GM18867 (cell line): ENCODE measurements at regions not wholly inside any gene's neighbourhood (a gene's known extent, or its start where the extent isn't known, plus 50 kb on each side); places are given as distances from the start of the nearest gene placed in this dataset.
"Not testable (repeated sequence)": the region's sequence is repeated elsewhere in the genome, so short reads cannot be mapped to it uniquely, and the experiment has no call there.

Source experiments
- ATAC-seq: cut with Tn5 transposase; IDR thresholded peaks from one replicate; pipeline ENCODE4 v1.9.1; 2021; ENCODE audit warnings: mild to moderate bottlenecking, moderate library complexity; ENCODE audit not compliant: unreplicated experiment

DNA sequence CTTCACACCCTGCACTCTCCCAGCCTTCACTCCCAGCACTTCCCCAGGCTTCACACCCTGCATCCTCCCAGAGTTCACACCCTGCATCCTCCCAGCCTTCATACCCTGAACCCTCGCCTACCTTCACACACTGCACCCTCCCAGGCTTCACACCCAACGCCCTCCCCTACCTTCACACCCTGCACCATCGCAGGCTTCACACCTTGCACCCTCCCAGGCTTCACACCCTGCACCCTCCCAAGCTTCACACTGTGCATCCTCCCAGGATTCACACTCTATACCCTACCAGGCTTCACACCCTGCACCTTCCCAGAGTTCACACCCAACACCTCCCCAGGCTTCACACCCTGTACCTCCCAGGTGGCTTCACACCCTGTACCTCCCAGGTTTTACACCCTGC is 448.7 kb upstream of the MYT1L start:
- ATAC-seq: no peak

DNA sequence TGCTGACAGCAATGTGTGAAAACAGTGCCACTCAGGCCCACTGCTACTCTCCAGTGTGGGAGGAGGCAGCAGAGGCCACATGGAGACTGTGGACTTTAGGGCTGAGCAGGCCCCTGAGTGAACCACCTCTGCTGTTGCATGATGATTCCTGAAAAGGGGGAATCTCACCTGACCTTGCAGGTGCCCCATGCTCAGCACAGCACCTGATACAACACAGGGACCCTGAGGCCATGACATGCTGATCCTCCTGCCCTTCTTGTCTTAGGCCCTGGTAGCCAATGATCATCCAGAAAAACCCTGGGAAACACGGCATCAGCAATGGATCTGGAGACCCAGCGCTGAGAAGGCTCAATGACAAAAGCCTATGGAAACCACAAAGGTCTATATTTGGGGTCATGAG is 446.8 kb upstream of the MYT1L start:
- no peak for ATAC-seq

DNA sequence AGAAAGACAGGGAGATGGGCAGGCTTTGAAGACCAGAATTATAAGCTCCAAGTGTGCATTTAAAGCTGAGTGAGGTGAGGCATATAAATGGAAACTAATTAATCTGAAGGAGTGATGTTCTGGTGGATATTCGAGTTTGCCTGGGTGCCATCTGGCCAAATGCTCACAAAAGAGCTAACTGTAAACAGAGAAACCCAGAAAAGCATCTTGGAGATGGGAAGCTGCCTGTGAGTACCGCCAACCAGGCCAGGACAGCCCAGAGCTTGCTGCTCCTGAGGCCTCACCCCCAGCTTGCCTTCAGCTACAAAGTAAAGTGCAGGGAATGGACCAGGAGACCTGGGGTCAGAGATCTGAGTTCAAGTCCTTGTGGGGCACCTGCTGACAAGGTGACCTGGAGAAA is 446.1 kb upstream of the MYT1L start:
- no peak for ATAC-seq

DNA sequence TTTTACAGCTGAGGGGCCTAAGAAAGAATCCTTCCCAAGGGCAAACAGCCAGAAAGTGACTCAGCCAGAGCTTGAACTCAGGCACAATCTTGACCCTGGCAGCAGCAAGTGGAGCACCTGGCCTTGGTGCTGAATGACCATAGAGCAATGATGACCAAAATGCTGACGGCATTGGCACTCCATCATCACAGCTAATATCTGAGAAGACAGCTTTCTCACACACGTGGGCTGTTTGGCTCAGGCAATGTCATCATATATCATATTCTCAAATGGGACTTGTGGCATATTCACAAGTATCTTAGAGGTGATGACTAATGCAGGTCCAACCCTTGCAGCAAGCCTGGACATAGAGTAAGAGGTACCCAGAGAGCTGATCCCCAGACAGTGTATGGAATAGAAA is 443.9 kb upstream of the MYT1L start:
- no peak for ATAC-seq

DNA sequence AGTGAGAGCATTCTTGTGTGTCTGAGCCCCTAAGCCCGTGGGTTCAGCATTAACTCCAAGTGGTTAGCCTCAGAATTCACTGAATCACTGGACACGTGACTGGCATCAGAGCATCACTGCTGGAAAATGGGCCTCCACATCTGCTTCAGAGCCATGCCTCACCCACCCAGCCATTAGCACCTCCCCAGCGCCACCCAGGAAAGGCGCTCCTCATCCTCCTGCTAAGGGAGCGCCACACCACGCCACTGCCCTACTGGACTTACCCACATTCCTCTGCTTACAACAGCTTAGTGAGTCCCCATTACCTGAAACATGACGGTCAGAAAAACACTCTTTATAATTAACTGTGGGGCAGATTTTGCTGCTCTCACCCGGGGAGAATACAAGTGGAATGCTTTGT is 442.6 kb upstream of the MYT1L start:
- ATAC-seq: no peak

DNA sequence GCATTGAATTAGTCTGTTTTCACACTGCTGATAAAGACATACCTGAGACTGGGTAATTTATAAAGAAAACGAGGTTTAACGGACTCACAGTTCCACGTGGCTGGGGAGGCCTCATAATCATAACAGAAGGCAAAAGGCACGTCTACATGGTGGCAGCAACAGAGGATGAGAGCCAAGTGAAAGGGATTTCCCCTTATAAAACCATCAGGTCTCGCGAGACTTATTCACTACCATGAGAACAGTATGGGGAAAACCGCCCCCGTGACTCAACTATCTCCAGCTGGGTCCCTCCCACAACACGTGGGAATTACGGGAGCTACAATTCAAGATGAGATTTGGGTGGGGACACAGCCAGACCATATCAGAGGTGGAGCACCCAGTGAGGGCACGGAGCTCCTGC is 442.0 kb upstream of the MYT1L start:
- not testable (repeated sequence) for ATAC-seq

GRCh38 chr2:2771721-2772411 is 440.8 kb upstream of the MYT1L start:
- ATAC-seq: no peak

DNA sequence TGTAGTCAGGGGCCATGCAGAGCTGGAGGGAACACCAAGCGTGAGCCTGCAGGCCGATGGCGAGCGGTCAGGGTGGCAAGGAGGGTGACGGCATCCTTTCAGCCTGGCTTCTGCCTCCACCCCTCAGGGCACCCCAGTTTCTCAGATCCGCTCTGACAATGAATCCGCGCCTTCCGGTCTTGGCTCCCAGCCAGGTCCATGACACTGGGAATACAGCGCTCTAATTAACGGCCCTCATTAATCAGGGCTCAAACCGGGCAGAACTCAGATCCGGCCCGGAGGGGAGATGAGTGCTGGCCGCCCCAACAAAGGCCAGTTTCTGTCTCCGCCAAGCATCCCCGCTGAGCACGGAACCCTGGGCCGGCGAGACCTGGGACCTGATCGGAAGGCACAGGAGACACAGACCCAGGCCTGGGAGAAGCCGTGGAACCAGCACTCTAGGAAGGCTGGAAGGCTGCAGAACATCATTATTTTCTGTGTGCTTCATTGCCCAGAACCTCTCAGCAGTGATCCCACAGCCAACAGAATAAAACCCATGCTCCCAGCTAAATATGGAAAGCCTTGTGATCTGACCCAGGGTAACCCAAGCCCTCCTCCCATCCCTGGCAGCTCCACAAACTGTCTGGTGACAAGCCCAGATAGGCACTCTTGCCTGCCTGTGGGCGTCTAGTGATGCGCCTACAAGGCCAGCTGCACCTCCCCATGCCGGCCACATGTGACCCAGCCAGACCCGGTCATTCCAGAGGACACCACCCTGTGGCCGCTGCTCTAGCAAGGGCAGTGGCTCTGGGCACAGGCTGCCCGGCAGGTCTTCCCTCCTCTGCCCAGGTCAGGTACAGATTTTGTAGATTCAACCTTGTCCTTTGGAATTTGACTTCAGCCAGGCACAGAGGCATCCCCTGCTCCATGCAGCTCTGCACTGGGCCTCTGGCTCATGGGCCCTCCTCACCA is 438.7 kb upstream of the MYT1L start:
- no peak for ATAC-seq

DNA sequence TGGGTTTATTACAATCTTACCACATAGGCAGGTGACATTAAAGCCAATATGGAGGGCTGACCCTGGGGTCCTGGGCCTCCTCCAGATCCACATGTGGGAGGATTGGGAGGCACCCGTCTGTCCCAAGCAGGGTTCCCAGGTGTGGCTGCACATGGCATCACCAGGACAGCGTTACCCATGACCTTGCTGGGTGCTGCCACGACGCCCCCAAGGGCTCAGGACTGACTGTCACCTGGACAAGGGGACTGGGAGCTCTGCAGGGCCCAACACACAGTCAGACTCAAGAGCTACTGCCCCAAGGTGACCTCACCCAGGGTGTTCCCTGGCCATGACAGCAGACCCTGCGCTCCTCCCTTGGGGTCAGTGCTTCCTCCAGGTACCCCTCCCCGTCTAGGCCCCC is 437.4 kb upstream of the MYT1L start:
- no peak for ATAC-seq

GRCh38 chr2:2767837-2768236 is 436.8 kb upstream of the MYT1L start:
- ATAC-seq: no peak

GRCh38 chr2:2765839-2766495 is 434.9 kb upstream of the MYT1L start:
- no peak for ATAC-seq

DNA sequence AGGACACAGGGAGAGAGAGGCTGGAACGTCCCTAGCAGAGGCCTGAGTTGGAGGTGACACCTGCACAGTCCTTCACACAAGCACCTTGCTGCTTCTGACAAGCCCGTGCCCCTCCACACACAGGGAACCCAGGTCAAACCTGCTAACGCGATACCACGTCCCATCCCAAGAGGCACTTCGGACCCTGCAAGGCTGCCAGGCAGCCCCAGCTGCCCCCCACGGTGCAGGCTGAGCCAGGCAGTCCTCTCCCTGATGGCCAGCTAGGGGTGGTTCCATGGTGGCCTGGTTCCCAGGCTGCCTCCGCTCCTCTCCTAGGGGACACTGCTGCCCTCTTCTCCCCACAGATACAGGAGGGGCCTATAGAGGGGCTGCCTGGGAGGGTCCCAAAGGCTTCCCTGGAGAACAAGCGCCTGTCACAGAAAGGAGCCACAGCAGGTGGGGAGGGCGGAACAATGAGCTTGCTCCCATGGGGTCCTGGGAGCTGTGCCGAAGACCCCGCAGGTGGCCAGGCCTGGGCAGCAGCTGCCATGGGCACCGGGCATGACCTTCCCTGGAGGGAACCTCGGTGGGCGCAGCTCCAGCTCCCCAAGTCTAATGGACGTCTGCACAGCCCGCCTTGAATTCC is 434.2 kb upstream of the MYT1L start:
- no peak for ATAC-seq

GRCh38 chr2:2764739-2765138 is 433.7 kb upstream of the MYT1L start:
- no peak for ATAC-seq

GRCh38 chr2:2764001-2764355 is 432.9 kb upstream of the MYT1L start:
- ATAC-seq: no peak

DNA sequence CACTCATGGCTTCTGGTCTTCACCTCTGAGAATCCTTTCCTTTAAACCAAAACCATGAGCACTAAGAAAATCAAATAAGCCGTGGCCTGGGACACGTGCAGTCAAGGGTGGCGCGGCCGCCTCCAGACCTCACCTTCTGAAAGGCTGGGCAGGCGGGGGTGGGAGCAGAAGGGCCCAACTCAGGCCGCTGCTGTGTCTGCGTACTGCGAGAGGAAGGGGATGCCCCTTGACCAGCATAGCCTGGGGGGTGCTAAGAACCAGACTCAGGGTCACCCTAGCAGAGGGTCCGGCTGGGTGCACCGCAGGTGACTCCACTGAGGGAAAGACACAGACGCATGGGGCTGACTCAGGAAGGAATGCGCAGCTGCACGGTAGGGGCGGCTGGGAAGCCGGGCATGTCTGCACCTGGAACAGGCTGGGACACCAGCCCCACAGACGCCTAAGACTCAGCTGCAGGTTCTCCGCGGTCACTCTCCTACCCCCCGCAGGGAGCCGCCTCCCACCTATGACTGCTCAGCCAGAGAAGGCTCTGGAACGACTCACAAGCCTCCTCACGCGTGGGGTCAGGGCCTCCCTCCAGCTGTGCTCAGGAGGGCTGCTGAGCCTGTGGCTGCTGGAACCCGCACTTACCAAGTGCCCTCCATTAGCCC is 432.4 kb upstream of the MYT1L start:
- no peak for ATAC-seq

DNA sequence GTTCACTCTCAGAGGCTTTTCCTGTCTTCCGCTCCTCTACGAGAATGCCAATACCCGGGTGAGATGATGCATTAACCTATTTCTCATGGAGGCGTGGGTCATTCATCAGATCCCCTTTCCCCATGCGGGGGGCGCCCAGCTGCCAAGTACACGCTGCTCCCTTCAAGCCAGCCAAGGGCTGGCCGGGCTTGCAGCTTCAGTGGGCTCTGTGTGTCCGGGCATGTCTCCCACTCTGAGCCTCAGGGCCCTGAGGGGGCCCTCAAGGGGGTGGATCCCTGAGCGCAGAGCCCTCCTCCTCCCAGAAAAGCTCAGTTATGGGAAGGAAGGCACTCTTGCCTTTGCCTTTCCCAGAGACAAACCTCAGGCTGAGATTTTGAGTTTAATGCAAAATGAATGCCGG is 431.8 kb upstream of the MYT1L start:
- ATAC-seq: no peak

DNA sequence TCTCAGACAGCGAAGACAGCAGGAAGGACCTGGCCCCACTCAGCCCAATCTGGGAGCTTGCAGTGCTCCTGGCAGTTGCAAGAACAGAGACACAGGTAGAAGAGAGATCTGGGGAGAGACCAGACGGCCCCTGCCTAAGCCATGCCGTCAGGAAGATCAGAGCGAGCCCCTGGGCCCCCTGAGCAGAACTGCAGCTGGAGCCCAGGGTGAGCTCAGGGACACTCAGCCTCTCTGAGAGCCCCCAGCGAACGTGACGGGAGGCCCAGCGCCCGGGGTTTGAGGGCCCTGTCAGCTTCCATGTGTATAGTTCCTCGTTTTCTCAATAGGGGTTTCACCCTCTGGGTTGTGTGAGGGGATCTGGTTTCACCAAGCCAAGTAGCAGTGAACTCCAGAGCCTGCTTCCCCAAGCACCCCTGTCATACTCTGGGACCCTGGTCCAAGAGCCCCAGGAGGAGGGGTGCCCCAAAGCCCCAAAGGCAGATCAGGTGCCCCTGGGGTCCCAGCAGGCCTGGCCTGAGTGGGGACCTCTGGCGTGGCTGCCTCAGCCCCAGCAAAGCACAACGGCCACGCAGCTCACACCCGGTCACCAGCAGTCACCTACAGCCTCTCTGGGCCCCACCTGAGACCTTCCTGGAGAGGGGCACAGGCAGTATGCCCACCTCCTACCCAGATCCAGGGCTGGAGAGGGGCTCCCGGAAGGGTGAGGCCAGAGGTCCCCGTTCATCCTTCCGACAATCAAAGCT is 431.3 kb upstream of the MYT1L start:
- ATAC-seq: no peak

DNA sequence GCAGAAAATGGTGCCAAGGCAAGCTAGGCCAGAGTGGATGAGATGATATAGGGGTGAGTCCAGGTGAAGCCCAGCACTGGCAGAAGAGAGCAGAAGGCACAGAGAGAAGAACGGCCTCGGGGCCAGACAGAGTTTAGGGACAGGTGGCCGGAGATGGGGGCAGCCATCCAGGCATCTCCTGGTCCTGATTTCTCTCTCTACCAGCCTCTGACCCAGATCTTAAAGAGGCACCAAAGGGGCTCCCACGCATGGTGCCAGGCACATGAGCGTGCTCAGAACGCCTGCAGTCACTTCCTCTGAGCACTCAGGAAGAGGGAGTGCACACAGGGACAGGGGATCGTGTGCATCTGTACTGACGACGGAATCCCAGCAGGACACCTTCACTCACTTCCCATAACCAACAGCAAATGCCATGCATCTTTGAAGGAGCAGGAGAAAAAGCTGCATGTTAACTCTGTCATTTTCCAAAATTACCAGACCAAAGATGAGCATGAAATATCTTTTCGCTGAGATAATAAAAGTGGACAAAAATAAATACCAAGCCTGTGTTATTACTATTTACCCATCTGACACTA is 427.8 kb upstream of the MYT1L start:
- ATAC-seq: no peak

GRCh38 chr2:2757764-2758163 is 426.7 kb upstream of the MYT1L start:
- ATAC-seq: peak; percentile 70

GRCh38 chr2:2756886-2757285 is 425.8 kb upstream of the MYT1L start:
- no peak for ATAC-seq
